Esophagus muscularis mucosa (tissue), 4 donors: ENCODE measurements at regions not wholly inside any gene's neighbourhood (a gene's known extent, or its start where the extent isn't known, plus 50 kb on each side); places are given as distances from the start of the nearest gene placed in this dataset.
"Not testable (repeated sequence)": the region's sequence is repeated elsewhere in the genome, so short reads cannot be mapped to it uniquely, and the experiment has no call there.

Experiments
- DNase-seq: peaks from one replicate; pipeline ENCODE4 v3.0.0-alpha.2; 2017; ENCODE audit errors: extremely low spot score
- H3K27ac ChIP-seq, 4 donors: fragments of 200-600 bp; sonication (generic); replicated peaks in 1 of 4; 1 replicate in 3 of 4; 2 replicates in 1 of 4; pipeline ENCODE4 v1.5.1; 2016 to 2019; ENCODE audit warnings: mild to moderate bottlenecking in 1 of 4
- H3K27me3 ChIP-seq, 4 donors: fragments of 200-600 bp; sonication (generic); one replicate each; pipeline versions ENCODE4 v1.5.1 to v1.6.0; 2016 to 2019
- H3K36me3 ChIP-seq, 4 donors: fragments of 200-600 bp; sonication (generic); one replicate each; pipeline ENCODE4 v1.5.1; 2016 to 2019
- H3K4me1 ChIP-seq, 4 donors: fragments of 200-600 bp; sonication (generic); one replicate each; pipeline ENCODE4 v1.5.1; 2016 to 2019
- H3K4me3 ChIP-seq, 4 donors: fragments of 200-600 bp; sonication (generic); 1 replicate in 2 of 4; 2 replicates in 2 of 4; pipeline ENCODE4 v1.5.1; 2016 to 2019; ENCODE audit warnings: mild to moderate bottlenecking in 4 of 4, moderate library complexity in 1 of 4
- H3K9me3 ChIP-seq, 4 donors: fragments of 200-600 bp; sonication (generic); 1 replicate in 3 of 4; 2 replicates in 1 of 4; pipeline ENCODE4 v1.5.1; 2016 to 2019
- EP300 ChIP-seq: sonication (generic); formaldehyde crosslinking; IDR thresholded peaks from one replicate; pipeline ENCODE4 v1.6.1; 2017; ENCODE audit warnings: antibody characterized with exemption
- POLR2A ChIP-seq: fragments of 450-650 bp; IDR thresholded peaks from one replicate; pipeline ENCODE4 v1.6.1; 2017; ENCODE audit warnings: antibody characterized with exemption, moderate library complexity, mild to moderate bottlenecking, low read depth
- POLR2AphosphoS5 ChIP-seq, 2 donors: sonication (generic); formaldehyde crosslinking; IDR thresholded peaks; one replicate each; pipeline ENCODE4 v1.6.1; 2017; ENCODE audit warnings: antibody characterized with exemption in 2 of 2
- WGBS: methylation state at CpG from one replicate; pipeline ENCODE4 v1.1.5; 2018; 5-methylcytosine and 5-hydroxymethylcytosine counted together
- intact Hi-C: fragments of 100-400 bp; cut with DNase I; formaldehyde crosslinking; loops from one replicate; pipeline ENCODE4 v1.15.1; 2023
- TF ChIP-seq, protein P1 (sequence below), 3 experiments: fragments of 200-600 bp in 2 of 3; fragments of 450-650 bp in 1 of 3; sonication (generic) in 2 of 3; IDR thresholded peaks; one replicate each; pipeline ENCODE4 v1.5.1; 2017 to 2019; ENCODE audit warnings: antibody characterized with exemption in 3 of 3, mild to moderate bottlenecking in 2 of 3, moderate library complexity in 1 of 3

DNA sequence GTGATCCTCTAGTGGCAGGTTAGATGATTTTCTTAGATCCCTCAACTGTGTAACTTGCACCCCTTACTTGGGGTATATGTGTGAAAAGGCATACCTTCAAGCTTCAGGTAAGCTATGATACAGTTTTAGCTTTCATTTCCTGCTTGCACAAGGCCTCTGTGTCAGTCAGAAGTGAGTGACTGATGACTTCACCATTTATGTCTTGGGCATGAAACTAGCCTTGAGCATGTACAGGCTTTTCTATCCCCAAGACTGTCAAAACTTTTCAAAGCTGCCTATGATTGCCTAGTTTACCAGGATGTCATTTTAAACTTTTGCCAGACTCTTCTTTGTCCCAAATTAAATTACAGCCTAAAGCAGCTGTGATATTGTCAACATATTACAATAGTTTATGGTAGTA lies 286.1 kb upstream of the CNTN5 start:
- no peaks in the 10 kb centered on the region for H3K4me1 ChIP-seq
- H3K27me3 ChIP-seq = no peaks in the 10 kb centered on the region
- no peaks in the 10 kb centered on the region for H3K9me3 ChIP-seq
- H3K36me3 ChIP-seq = no peaks in the 10 kb centered on the region
- no peak overlapping the region for H3K4me3 ChIP-seq
- intact Hi-C loops = no loop called here
- H3K27ac ChIP-seq = no peak overlapping the region
- TF ChIP-seq POLR2A (no peak), EP300 (no peak), POLR2AphosphoS5 (IDR thresholded peaks at IDR 0.05) (no peak)
- TF ChIP-seq, protein P1, sequence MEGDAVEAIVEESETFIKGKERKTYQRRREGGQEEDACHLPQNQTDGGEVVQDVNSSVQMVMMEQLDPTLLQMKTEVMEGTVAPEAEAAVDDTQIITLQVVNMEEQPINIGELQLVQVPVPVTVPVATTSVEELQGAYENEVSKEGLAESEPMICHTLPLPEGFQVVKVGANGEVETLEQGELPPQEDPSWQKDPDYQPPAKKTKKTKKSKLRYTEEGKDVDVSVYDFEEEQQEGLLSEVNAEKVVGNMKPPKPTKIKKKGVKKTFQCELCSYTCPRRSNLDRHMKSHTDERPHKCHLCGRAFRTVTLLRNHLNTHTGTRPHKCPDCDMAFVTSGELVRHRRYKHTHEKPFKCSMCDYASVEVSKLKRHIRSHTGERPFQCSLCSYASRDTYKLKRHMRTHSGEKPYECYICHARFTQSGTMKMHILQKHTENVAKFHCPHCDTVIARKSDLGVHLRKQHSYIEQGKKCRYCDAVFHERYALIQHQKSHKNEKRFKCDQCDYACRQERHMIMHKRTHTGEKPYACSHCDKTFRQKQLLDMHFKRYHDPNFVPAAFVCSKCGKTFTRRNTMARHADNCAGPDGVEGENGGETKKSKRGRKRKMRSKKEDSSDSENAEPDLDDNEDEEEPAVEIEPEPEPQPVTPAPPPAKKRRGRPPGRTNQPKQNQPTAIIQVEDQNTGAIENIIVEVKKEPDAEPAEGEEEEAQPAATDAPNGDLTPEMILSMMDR (IDR thresholded peaks at IDR 0.05) = no peak
- DNase-seq = no peak

DNA sequence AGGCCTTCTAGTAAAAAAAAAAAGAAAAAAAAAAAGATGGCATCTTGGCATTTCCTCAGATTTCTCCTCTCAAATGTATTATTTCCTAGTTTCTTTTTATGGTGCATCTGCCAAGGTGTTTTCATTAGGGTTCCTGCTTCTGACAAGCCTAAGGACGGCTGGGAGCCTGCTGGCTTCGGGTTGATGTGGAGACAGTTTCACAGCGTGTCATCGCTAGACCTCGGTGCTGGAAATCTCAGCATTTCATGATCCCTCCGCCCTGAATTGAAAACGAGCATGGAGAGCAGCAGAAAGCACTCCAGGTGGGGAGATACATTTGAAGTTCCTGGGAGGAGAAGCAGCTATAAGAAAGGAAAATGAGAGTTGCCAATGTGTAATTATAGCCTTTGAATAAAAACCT lies 283.9 kb upstream of the CNTN5 start:
- intact Hi-C loops = no loop called here
- no peak overlapping the region for H3K4me3 ChIP-seq
- 85% methylated on average over 7 of the region's 7 CpGs for WGBS

DNA sequence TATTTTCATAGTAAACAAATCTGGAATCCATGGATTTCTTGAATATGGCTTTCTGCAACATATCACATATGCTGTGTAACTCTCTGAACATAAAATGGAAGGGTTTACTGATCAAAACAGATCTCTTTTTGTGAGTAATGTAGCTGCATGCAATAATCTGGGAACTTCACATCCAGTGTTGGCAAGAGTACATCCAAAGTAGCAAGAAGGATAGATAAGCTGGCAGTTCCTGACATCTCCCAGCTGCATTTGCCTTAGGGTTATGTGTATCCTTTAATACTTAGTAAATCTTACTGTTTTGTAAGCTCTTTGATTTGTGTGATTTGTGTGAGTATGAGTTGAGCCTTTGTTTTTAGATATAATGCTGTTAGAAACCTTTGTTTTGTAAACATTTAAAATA lies 280.4 kb upstream of the CNTN5 start:
- intact Hi-C loops = no loop called here
- TF ChIP-seq POLR2AphosphoS5 (IDR thresholded peaks at IDR 0.05) (no peak), POLR2A (no peak), EP300 (no peak)
- TF ChIP-seq, protein P1 (IDR thresholded peaks at IDR 0.05) = no peak
- no peak for DNase-seq

More for the DNA sequence above, 283.9 kb upstream of the CNTN5 start:
- no peak for DNase-seq
- H3K9me3 ChIP-seq = no peaks in the 10 kb centered on the region
- no peak for TF ChIP-seq EP300
- no peak for TF ChIP-seq POLR2AphosphoS5 (IDR thresholded peaks at IDR 0.05)
- TF ChIP-seq, protein P1 (IDR thresholded peaks at IDR 0.05) = no peak
- no peak for TF ChIP-seq POLR2A
- H3K36me3 ChIP-seq = no peaks in the 10 kb centered on the region
- H3K27ac ChIP-seq = no peak overlapping the region
- H3K4me1 ChIP-seq = no peaks in the 10 kb centered on the region
- H3K27me3 ChIP-seq = no peaks in the 10 kb centered on the region

DNA sequence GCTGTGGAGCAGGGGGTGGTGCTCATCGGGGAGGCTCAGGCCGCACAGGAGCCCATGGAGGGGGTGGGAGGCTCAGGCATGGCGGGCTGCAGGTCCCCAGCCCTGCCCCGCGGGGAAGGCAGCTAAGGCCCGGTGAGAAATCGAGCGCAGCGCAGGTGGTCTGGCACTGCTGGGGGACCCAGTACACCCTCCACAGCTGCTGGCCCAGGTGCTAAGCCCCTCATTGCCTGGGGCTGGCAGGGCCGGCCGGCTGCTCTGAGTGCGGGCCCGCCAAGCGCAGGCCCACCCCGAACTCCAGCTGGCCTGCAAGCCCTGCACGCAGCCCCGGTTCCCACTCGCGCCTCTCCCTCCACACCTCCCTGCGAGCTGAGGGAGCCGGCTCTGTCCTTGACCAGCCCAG lies 257.3 kb upstream of the CNTN5 start:
- intact Hi-C loops, H3K27me3 ChIP-seq: not testable (repeated sequence)

More for the DNA sequence above, 280.4 kb upstream of the CNTN5 start:
- Histone ChIP-seq H3K4me3 (no peak overlapping the region), H3K9me3 (no peaks in the 10 kb centered on the region), H3K27ac (no peak overlapping the region), H3K4me1 (no peaks in the 10 kb centered on the region), H3K27me3 (no peaks in the 10 kb centered on the region), H3K36me3 (no peaks in the 10 kb centered on the region)

DNA sequence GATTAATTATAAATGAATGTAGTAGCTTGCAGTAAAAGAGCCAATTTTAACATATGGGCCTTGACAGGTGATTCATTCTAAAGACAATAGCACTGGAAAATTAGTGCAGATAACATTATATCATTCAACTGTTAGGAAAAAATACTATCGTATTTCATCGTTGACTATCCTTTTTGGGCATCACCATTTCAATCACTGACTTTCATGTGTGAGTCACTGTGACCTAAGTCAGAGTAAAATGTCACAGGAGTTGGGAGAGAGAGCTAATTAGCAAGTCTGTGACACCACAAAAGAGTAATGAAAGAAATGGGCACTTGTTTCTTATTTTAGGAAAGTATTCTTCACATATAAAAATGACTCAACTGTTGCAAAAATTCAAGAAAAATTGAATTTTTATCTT lies 253.8 kb upstream of the CNTN5 start:
- no peak overlapping the region for H3K4me3 ChIP-seq
- H3K27me3 ChIP-seq = no peaks in the 10 kb centered on the region
- TF ChIP-seq POLR2A = no peak
- DNase-seq = no peak
- no peak overlapping the region for H3K27ac ChIP-seq
- H3K36me3 ChIP-seq = no peaks in the 10 kb centered on the region
- no peaks in the 10 kb centered on the region for H3K4me1 ChIP-seq
- no peaks in the 10 kb centered on the region for H3K9me3 ChIP-seq
- 85% methylated on average over 2 of the region's 2 CpGs for WGBS
- intact Hi-C loops = no loop called here

More for the DNA sequence above, 257.3 kb upstream of the CNTN5 start:
- not testable (repeated sequence) for H3K4me3 ChIP-seq, H3K27ac ChIP-seq, H3K9me3 ChIP-seq, DNase-seq, H3K4me1 ChIP-seq, H3K36me3 ChIP-seq
- 96% methylated on average over 12 of the region's 21 CpGs for WGBS

DNA sequence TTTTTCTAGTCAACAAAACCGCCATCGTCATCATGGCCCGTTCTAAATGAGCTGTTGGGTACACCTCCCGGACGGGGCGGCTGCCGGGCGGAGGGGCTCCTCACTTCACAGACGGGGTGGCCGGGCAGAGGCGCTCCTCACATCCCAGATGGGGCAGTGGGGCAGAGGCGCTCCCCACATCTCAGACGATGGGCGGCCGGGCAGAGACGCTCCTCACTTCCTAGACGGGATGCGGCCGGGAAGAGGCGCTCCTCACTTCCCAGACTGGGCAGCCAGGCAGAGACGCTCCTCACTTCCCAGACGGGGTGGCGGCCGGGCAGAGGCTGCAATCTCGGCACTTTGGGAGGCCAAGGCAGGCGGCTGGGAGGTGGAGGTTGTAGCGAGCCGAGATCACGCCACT lies 250.7 kb upstream of the CNTN5 start:
- H3K9me3 ChIP-seq, H3K36me3 ChIP-seq, H3K27me3 ChIP-seq, intact Hi-C loops, H3K27ac ChIP-seq, H3K4me1 ChIP-seq, H3K4me3 ChIP-seq, DNase-seq: not testable (repeated sequence)
- 93% methylated on average over 8 of the region's 29 CpGs for WGBS
